ENCODE measurements at regions not wholly inside any gene's neighbourhood (a gene's known extent, or its start where the extent isn't known, plus 50 kb on each side); places are given as distances from the start of the nearest gene placed in this dataset.
"Not testable (repeated sequence)": the region's sequence is repeated elsewhere in the genome, so short reads cannot be mapped to it uniquely, and the experiment has no call there.

- Histone ChIP-seq H3K9ac (ENCODE audit: low read depth in 1 of 2, low read length in 2 of 2) (no peak overlapping the region), H3K4me3 (ENCODE audit: low read depth in 1 of 2, low read length in 2 of 2) (no peak overlapping the region), H3K27me3 (ENCODE audit: control insufficient read depth in 1 of 2, insufficient read depth in 2 of 2, low read length in 2 of 2) (no peaks in the 10 kb centered on the region), H3K9me3 (ENCODE audit: control insufficient read depth in 1 of 2, low read length in 2 of 2) (no peaks in the 10 kb centered on the region), H3K27ac (ENCODE audit: low read depth, low read length) (no peak overlapping the region), H3K36me3 (ENCODE audit: control insufficient read depth in 1 of 2, insufficient read depth in 2 of 2, low read length in 2 of 2) (no peaks in the 10 kb centered on the region), H3K4me1 (ENCODE audit: control insufficient read depth in 1 of 2, insufficient read depth in 2 of 2, low read length in 2 of 2) (no peaks in the 10 kb centered on the region)
Observed at GRCh38 chr2:176779917-176780316, 432.7 kb upstream of the HNRNPA3 start.

GRCh38 chr2:176780348-176780747 lies 432.2 kb upstream of the HNRNPA3 start:
- no peak overlapping the region for H3K27ac ChIP-seq (ENCODE audit: low read depth, low read length)
- no peak overlapping the region for H3K9ac ChIP-seq (ENCODE audit: low read depth in 1 of 2, low read length in 2 of 2)
- no peaks in the 10 kb centered on the region for H3K9me3 ChIP-seq (ENCODE audit: control insufficient read depth in 1 of 2, low read length in 2 of 2)
- no peak overlapping the region for H3K4me3 ChIP-seq (ENCODE audit: low read depth in 1 of 2, low read length in 2 of 2)
- H3K36me3 ChIP-seq (ENCODE audit: control insufficient read depth in 1 of 2, insufficient read depth in 2 of 2, low read length in 2 of 2), result no peaks in the 10 kb centered on the region
- no peaks in the 10 kb centered on the region for H3K4me1 ChIP-seq (ENCODE audit: control insufficient read depth in 1 of 2, insufficient read depth in 2 of 2, low read length in 2 of 2)
- no peaks in the 10 kb centered on the region for H3K27me3 ChIP-seq (ENCODE audit: control insufficient read depth in 1 of 2, insufficient read depth in 2 of 2, low read length in 2 of 2)

GRCh38 chr2:176781570-176782217 lies 430.9 kb upstream of the HNRNPA3 start:
- Histone ChIP-seq H3K36me3 (ENCODE audit: control insufficient read depth in 1 of 2, insufficient read depth in 2 of 2, low read length in 2 of 2) (no peaks in the 10 kb centered on the region), H3K9ac (ENCODE audit: low read depth in 1 of 2, low read length in 2 of 2) (no peak overlapping the region), H3K27ac (ENCODE audit: low read depth, low read length) (no peak overlapping the region), H3K9me3 (ENCODE audit: control insufficient read depth in 1 of 2, low read length in 2 of 2) (no peaks in the 10 kb centered on the region), H3K27me3 (ENCODE audit: control insufficient read depth in 1 of 2, insufficient read depth in 2 of 2, low read length in 2 of 2) (no peaks in the 10 kb centered on the region), H3K4me1 (ENCODE audit: control insufficient read depth in 1 of 2, insufficient read depth in 2 of 2, low read length in 2 of 2) (no peaks in the 10 kb centered on the region), H3K4me3 (ENCODE audit: low read depth in 1 of 2, low read length in 2 of 2) (no peak overlapping the region)

- H3K4me1 ChIP-seq (ENCODE audit: control insufficient read depth in 1 of 2, insufficient read depth in 2 of 2, low read length in 2 of 2), result no peaks in the 10 kb centered on the region
- H3K36me3 ChIP-seq (ENCODE audit: control insufficient read depth in 1 of 2, insufficient read depth in 2 of 2, low read length in 2 of 2), result no peaks in the 10 kb centered on the region
- no peak overlapping the region for H3K27ac ChIP-seq (ENCODE audit: low read depth, low read length)
- no peaks in the 10 kb centered on the region for H3K9me3 ChIP-seq (ENCODE audit: control insufficient read depth in 1 of 2, low read length in 2 of 2)
- no peak overlapping the region for H3K4me3 ChIP-seq (ENCODE audit: low read depth in 1 of 2, low read length in 2 of 2)
- H3K27me3 ChIP-seq (ENCODE audit: control insufficient read depth in 1 of 2, insufficient read depth in 2 of 2, low read length in 2 of 2), result no peaks in the 10 kb centered on the region
- no peak overlapping the region for H3K9ac ChIP-seq (ENCODE audit: low read depth in 1 of 2, low read length in 2 of 2)
Observed at GRCh38 chr2:176784633-176785200, 427.9 kb upstream of the HNRNPA3 start.

GRCh38 chr2:176789751-176790150 lies 422.8 kb upstream of the HNRNPA3 start:
- no peak overlapping the region for H3K4me3 ChIP-seq (ENCODE audit: low read depth in 1 of 2, low read length in 2 of 2)
- peaks cover 0 to 5% of the 10 kb centered on the region in 2 donors for H3K27me3 ChIP-seq (ENCODE audit: control insufficient read depth in 1 of 2, insufficient read depth in 2 of 2, low read length in 2 of 2)
- H3K9ac ChIP-seq (ENCODE audit: low read depth in 1 of 2, low read length in 2 of 2), result no peak overlapping the region
- no peak overlapping the region for H3K27ac ChIP-seq (ENCODE audit: low read depth, low read length)
- H3K9me3 ChIP-seq (ENCODE audit: control insufficient read depth in 1 of 2, low read length in 2 of 2), result no peaks in the 10 kb centered on the region
- H3K36me3 ChIP-seq (ENCODE audit: control insufficient read depth in 1 of 2, insufficient read depth in 2 of 2, low read length in 2 of 2), result no peaks in the 10 kb centered on the region
- H3K4me1 ChIP-seq (ENCODE audit: control insufficient read depth in 1 of 2, insufficient read depth in 2 of 2, low read length in 2 of 2), result no peaks in the 10 kb centered on the region

- H3K27ac ChIP-seq (ENCODE audit: low read depth, low read length), result no peak overlapping the region
- H3K4me3 ChIP-seq (ENCODE audit: low read depth in 1 of 2, low read length in 2 of 2), result no peak overlapping the region
- peaks cover 0 to 5% of the 10 kb centered on the region in 2 donors for H3K27me3 ChIP-seq (ENCODE audit: control insufficient read depth in 1 of 2, insufficient read depth in 2 of 2, low read length in 2 of 2)
- no peaks in the 10 kb centered on the region for H3K9me3 ChIP-seq (ENCODE audit: control insufficient read depth in 1 of 2, low read length in 2 of 2)
- no peaks in the 10 kb centered on the region for H3K36me3 ChIP-seq (ENCODE audit: control insufficient read depth in 1 of 2, insufficient read depth in 2 of 2, low read length in 2 of 2)
- no peaks in the 10 kb centered on the region for H3K4me1 ChIP-seq (ENCODE audit: control insufficient read depth in 1 of 2, insufficient read depth in 2 of 2, low read length in 2 of 2)
- H3K9ac ChIP-seq (ENCODE audit: low read depth in 1 of 2, low read length in 2 of 2), result no peak overlapping the region
Observed at GRCh38 chr2:176790468-176790867, 422.1 kb upstream of the HNRNPA3 start.

- Histone ChIP-seq H3K27me3 (ENCODE audit: control insufficient read depth in 1 of 2, insufficient read depth in 2 of 2, low read length in 2 of 2) (peaks cover 0 to 5% of the 10 kb centered on the region in 2 donors), H3K9ac (ENCODE audit: low read depth in 1 of 2, low read length in 2 of 2) (no peak overlapping the region), H3K4me1 (ENCODE audit: control insufficient read depth in 1 of 2, insufficient read depth in 2 of 2, low read length in 2 of 2) (no peaks in the 10 kb centered on the region), H3K27ac (ENCODE audit: low read depth, low read length) (no peak overlapping the region), H3K9me3 (ENCODE audit: control insufficient read depth in 1 of 2, low read length in 2 of 2) (no peaks in the 10 kb centered on the region), H3K36me3 (ENCODE audit: control insufficient read depth in 1 of 2, insufficient read depth in 2 of 2, low read length in 2 of 2) (no peaks in the 10 kb centered on the region), H3K4me3 (ENCODE audit: low read depth in 1 of 2, low read length in 2 of 2) (no peak overlapping the region)
Observed at GRCh38 chr2:176793792-176794191, 418.8 kb upstream of the HNRNPA3 start.

GRCh38 chr2:176794392-176794791 lies 418.2 kb upstream of the HNRNPA3 start:
- Histone ChIP-seq H3K4me3 (ENCODE audit: low read depth in 1 of 2, low read length in 2 of 2) (no peak overlapping the region), H3K9me3 (ENCODE audit: control insufficient read depth in 1 of 2, low read length in 2 of 2) (no peaks in the 10 kb centered on the region), H3K27ac (ENCODE audit: low read depth, low read length) (no peak overlapping the region), H3K27me3 (ENCODE audit: control insufficient read depth in 1 of 2, insufficient read depth in 2 of 2, low read length in 2 of 2) (peaks cover 0 to 5% of the 10 kb centered on the region in 2 donors), H3K36me3 (ENCODE audit: control insufficient read depth in 1 of 2, insufficient read depth in 2 of 2, low read length in 2 of 2) (no peaks in the 10 kb centered on the region), H3K4me1 (ENCODE audit: control insufficient read depth in 1 of 2, insufficient read depth in 2 of 2, low read length in 2 of 2) (no peaks in the 10 kb centered on the region), H3K9ac (ENCODE audit: low read depth in 1 of 2, low read length in 2 of 2) (no peak overlapping the region)

GRCh38 chr2:176795823-176796222 lies 416.8 kb upstream of the HNRNPA3 start:
- H3K9me3 ChIP-seq (ENCODE audit: control insufficient read depth in 1 of 2, low read length in 2 of 2), result no peaks in the 10 kb centered on the region
- no peaks in the 10 kb centered on the region for H3K4me1 ChIP-seq (ENCODE audit: control insufficient read depth in 1 of 2, insufficient read depth in 2 of 2, low read length in 2 of 2)

GRCh38 chr2:176796677-176797076 lies 415.9 kb upstream of the HNRNPA3 start:
- not testable (repeated sequence) for H3K27me3 ChIP-seq (ENCODE audit: control insufficient read depth in 1 of 2, insufficient read depth in 2 of 2, low read length in 2 of 2); H3K36me3 ChIP-seq (ENCODE audit: control insufficient read depth in 1 of 2, insufficient read depth in 2 of 2, low read length in 2 of 2); H3K4me1 ChIP-seq (ENCODE audit: control insufficient read depth in 1 of 2, insufficient read depth in 2 of 2, low read length in 2 of 2); H3K9me3 ChIP-seq (ENCODE audit: control insufficient read depth in 1 of 2, low read length in 2 of 2); H3K4me3 ChIP-seq (ENCODE audit: low read depth in 1 of 2, low read length in 2 of 2); H3K27ac ChIP-seq (ENCODE audit: low read depth, low read length); H3K9ac ChIP-seq (ENCODE audit: low read depth in 1 of 2, low read length in 2 of 2)

More at GRCh38 chr2:176795823-176796222, 416.8 kb upstream of the HNRNPA3 start:
- no peak overlapping the region for H3K4me3 ChIP-seq (ENCODE audit: low read depth in 1 of 2, low read length in 2 of 2)
- no peaks in the 10 kb centered on the region for H3K36me3 ChIP-seq (ENCODE audit: control insufficient read depth in 1 of 2, insufficient read depth in 2 of 2, low read length in 2 of 2)
- H3K9ac ChIP-seq (ENCODE audit: low read depth in 1 of 2, low read length in 2 of 2), result no peak overlapping the region
- no peak overlapping the region for H3K27ac ChIP-seq (ENCODE audit: low read depth, low read length)
- H3K27me3 ChIP-seq (ENCODE audit: control insufficient read depth in 1 of 2, insufficient read depth in 2 of 2, low read length in 2 of 2), result peaks cover 0 to 5% of the 10 kb centered on the region in 2 donors

Data from duodenal mucosa (tissue), 2 donors.